GM21528 (cell line): ENCODE measurements at regions not wholly inside any gene's neighbourhood (a gene's known extent, or its start where the extent isn't known, plus 50 kb on each side); places are given as distances from the start of the nearest gene placed in this dataset.
"Not testable (repeated sequence)": the region's sequence is repeated elsewhere in the genome, so short reads cannot be mapped to it uniquely, and the experiment has no call there.

Experiments used
- ATAC-seq: cut with Tn5 transposase; IDR thresholded peaks from one replicate; pipeline ENCODE4 v1.9.1; 2021; ENCODE audit warnings: mild to moderate bottlenecking, moderate library complexity; ENCODE audit not compliant: unreplicated experiment, low FRiP score

GRCh38 chr13:50225193-50226155 is 210.2 kb downstream of the KCNRG start:
- no peak for ATAC-seq

GRCh38 chr13:50226515-50227155 is 211.4 kb downstream of the KCNRG start:
- peak; percentile 56 for ATAC-seq

DNA sequence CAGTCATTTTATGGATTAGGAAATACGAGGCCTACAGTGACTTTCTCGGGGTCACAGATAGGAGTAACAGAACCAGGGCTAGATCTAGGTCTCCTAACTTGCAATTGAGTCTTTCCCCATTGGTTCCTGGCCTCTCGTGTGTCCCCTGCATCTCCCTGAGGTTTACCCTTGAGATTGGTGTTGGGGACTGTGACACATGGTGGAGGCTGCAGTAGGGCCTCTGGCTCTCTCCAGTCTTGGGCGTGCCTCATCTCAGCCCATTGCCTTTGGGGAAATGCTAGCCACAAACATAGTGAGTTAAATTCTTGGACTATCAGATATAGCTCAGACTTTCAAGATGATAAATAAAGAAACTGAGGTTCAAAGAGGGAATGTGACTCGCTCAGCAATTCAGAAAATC is 212.1 kb downstream of the KCNRG start:
- no peak for ATAC-seq

DNA sequence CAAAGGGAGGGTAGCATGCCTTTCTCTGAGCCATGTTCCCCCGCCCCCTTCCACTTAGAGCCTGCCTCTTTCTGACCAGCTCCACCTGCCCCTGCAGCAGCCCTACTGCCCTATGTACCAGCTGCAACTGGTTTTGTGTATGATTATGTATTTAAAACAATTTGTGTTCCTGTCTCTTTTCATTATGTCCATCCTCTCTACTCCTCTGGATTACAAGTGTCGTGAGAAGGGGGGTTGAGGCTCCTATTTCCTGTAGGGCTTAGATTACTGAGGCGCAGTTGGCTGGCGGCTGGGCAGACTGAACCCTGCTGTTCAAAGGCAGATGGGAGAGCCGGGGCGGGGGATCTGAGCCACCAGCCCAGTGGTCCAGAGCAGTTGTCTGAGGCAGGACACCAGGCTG is 213.3 kb downstream of the KCNRG start:
- no peak for ATAC-seq

DNA sequence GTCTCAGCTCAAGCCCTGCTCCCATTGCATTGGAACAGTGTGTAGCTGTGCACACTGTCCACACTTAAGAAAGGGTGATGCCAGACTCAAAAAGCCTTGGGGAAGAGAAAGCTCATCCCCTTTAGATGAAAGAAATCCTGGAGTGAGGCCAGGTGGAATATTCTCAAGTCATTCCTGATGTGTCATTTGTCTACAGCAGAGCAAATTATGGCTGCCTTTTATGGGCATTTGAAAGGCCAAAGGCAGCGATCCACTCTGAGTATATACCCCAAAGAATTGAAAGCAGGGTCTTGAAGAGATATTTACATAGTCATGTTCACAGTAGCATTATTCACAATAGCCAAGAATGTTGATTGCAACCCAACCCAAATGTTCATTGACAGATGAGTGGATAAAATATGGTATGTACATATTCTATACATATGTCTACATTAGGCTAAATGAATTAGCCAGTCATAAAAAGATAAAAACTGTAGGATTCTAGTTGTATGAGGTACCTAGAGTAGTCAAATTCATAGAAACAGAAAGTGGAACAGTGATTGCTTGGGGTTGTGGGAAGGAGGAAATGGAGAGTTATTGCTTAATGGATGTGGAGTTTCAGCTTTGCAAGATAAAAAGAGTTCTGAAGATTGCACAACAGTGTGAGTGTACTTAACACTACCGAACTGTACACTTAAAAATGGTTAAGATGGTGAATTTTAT is 214.9 kb downstream of the KCNRG start:
- no peak for ATAC-seq

DNA sequence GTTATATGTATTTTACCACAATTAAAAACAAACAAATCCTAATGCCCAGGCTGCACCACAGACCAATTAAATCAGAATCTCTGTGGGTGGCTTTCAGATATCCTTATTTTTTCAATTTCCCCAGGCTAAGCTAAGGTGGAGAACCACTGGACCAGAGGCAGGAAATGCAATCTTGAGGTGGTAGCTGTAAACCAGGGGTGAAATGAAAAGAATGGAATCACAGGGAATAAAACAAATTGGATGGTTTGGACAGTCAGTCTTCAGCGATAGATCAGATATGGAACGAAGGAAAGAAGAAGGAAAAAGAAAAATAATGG is 215.4 kb downstream of the KCNRG start:
- no peak for ATAC-seq

- not testable (repeated sequence) for ATAC-seq
These were observed 218.3 kb downstream of the KCNRG start for GRCh38 chr13:50233574-50233973.

DNA sequence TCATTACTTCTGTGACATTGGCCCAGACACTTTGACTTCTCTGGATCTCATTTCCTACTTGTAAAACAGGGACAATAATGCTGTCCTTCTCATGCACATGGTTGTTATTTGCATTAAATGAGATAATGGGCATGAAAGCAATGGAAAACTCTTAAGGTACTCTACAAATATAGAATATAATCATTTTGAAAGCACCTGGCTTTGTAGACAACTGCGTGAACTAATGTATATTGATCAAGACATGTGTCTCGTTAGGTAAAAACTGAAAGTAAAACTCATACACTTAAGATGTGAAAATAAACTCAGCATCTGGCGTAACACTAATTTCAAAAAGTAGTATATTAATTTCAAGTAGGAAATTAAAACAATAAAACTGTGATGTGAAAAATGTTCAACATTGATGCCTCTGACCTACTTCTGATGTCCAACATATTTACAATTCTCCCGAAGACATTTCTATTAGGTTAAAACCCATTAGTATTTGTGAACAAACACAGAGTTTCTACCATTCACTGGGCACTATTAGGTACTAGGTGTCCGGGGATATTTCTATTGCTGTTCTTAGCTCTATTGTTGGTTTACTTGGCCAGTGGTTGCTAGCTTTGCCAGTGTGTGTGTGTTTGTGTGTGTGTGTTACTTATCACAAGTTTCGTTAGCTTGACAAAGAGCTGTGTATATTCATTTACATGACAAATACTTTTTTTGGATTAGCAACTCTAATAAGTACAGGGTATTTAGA is 220.5 kb downstream of the KCNRG start:
- peak; percentile 41 for ATAC-seq

DNA sequence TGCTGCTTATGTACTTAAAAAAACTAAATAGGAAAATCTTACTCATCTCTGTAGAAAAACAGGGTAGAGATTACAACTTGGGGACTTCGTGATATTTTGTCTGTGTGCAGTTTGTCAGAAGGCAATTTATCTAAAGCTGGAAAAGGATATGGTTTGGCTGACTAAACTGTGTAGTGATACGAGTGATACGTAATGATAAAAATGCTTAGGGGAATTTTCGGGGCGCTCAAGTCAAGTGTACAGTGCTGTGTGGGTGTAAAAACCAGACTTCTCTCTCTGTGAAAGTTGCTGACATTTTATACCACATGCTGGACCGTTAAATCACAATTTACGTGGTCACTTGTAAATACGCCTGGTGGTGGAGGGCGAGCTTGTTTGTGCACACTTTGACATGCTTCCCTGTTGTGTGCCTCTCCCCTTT is 221.7 kb downstream of the KCNRG start:
- ATAC-seq = peak; percentile 87

DNA sequence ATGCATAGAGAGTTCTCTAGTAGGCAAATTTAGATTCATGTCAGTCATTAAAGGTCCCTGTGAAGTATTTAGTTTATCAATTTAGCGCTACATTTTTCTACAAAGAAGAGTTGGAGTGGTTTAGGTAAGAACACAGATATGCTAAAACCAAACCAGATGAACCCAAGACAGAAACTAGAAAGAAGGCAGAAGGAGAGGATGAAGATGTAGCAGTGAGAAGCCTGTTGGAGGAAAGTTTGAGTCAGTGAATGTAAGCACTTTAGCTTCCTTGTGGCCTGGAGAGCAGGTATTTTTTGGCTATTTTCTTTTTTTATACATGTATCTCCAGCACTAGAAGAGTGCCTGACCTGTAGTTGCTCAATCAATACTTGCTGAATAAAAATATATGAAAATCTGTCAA is 223.7 kb downstream of the KCNRG start:
- no peak for ATAC-seq

DNA sequence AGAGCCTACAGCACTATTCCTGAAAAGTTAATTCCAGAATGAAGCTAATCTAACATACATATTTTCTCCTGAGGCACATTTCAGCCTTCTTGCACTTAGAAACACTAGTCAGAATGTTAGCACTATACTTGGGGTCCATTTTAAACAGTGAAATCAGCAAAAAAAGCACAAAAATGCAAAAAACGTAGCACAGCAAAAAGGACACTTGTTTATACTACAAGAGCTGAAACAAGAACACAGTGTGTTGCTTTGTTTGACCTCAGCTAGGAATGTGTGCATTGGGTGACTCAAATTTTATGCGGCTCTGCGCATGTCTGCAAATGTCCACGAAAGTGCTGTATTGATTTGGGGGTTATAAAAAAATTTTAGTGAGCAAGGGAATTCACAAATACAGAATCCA is 226.2 kb downstream of the KCNRG start:
- no peak for ATAC-seq

- ATAC-seq = no peak
These were observed 228.7 kb downstream of the KCNRG start for GRCh38 chr13:50243931-50244330.

GRCh38 chr13:50244355-50244712 is 229.1 kb downstream of the KCNRG start:
- ATAC-seq = no peak

GRCh38 chr13:50244713-50245574 is 229.7 kb downstream of the KCNRG start:
- peak; percentile 82 for ATAC-seq

- ATAC-seq = no peak
These were observed 232.0 kb downstream of the KCNRG start for GRCh38 chr13:50247223-50247622.

GRCh38 chr13:50248516-50249143 is 233.4 kb downstream of the KCNRG start:
- no peak for ATAC-seq

GRCh38 chr13:50249144-50249521 is 233.9 kb downstream of the KCNRG start:
- no peak for ATAC-seq

DNA sequence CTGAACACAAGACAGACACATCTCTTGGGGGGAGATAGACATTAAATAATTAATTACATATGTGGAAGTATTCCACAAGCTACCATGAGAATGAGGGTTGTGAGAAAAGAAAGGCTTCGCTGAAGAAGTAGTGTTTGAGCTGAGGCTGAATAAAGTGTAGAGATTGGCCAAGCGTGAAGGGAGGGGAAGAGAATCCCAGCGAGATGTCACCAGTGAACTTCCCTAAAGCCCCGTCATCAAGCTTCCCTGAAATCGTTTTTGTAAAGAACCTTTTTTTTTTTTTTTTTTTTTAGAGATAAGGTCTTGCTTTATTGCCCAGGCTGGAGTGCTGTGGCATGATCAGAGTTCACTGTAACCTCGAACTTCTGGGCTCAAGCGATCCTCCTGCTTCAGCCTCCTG is 235.2 kb downstream of the KCNRG start:
- ATAC-seq = no peak

DNA sequence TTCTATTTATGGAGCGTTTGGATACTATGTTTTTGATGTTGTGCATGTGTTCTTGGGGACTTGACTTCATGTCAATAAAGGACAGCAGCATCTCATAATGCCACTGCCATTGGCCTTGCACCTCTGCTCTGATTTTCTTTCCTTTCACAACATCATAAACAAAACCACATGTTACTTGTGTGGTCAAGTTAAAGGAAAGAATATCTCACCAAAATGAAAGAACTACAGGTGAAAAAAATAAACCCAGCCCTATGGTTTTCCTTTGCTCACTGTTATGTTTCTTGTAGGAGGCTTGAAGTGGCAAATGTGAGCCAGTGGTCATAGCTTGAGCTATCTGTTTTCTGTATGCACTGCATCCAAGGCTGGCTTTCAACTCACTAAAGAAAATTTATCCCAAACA is 240.4 kb downstream of the KCNRG start:
- ATAC-seq = peak; percentile 57
